Amygdala (tissue), 56 donors: ENCODE measurements at regions not wholly inside any gene's neighbourhood (a gene's known extent, or its start where the extent isn't known, plus 50 kb on each side); places are given as distances from the start of the nearest gene placed in this dataset.
"Not testable (repeated sequence)": the region's sequence is repeated elsewhere in the genome, so short reads cannot be mapped to it uniquely, and the experiment has no call there.

Experiments
- DNase-seq, 56 donors: peaks; one replicate each; lab custom pipeline; 2025; lab: John Stamatoyannopoulos, UW

DNA sequence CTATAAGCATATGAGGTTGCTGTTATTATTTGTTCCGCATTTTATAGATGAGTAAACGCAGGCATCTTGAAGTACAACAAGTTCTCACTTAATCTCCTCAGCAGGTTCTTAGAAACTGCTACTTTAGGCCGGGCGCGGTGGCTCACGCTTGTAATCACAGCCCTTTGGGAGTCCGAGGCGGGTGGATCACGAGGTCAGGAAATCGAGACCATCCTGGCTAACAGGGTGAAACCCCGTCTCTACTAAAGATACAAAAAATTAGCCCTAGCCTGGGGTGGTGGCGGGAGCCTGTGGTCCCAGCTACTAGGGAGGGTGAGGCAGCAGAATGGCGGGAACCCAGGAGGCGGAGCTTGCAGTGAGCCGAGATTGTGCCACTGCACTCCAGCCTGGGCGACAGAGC is 458.5 kb downstream of the BRINP3 start:
- not testable (repeated sequence) for DNase-seq

- no peak for DNase-seq
Observed at GRCh38 chr1:190019717-190020116, 457.9 kb downstream of the BRINP3 start.

GRCh38 chr1:190022709-190023108 is 455.0 kb downstream of the BRINP3 start:
- DNase-seq, result no peak

GRCh38 chr1:190029441-190029840 is 448.2 kb downstream of the BRINP3 start:
- no peak for DNase-seq

- no peak for DNase-seq
Observed at GRCh38 chr1:190043655-190044054, 434.0 kb downstream of the BRINP3 start.

DNA sequence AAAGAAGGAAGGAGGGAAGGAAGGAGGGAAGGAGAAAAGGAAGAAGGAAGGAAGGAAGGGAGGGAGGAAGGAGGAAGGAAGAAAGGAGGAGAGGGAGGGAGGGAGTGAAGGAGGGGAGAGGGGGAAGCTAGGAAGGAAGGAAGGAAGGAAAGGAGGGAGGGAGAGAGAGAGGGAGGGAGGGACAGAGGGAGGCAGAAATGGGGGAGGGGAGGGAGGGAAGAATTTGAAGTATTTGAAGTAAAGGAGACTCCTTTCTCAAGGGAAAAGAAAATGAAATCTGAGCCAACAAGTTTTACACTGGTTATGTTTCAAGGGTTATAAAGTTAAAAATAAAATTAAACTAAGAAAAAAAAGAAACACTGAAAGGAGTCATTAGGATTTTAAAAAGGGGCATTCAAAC is 431.4 kb downstream of the BRINP3 start:
- no peak for DNase-seq
